ENCODE measurements at regions not wholly inside any gene's neighbourhood (a gene's known extent, or its start where the extent isn't known, plus 50 kb on each side); places are given as distances from the start of the nearest gene placed in this dataset.

GRCh38 chr17:413016-413350 is 60.4 kb upstream of the RPH3AL start:
- no peak for DNase-seq (ENCODE audit: low read depth)

- peak; percentile 43 for DNase-seq (ENCODE audit: low read depth)
Observed at GRCh38 chr17:412211-413015, 59.8 kb upstream of the RPH3AL start.

GRCh38 chr17:411421-412120 is 59.0 kb upstream of the RPH3AL start:
- DNase-seq (ENCODE audit: low read depth), result no peak

GRCh38 chr17:410543-411401 is 58.2 kb upstream of the RPH3AL start:
- no peak for DNase-seq (ENCODE audit: low read depth)

- DNase-seq (ENCODE audit: low read depth), result peak; percentile 99
Observed at GRCh38 chr17:409848-410542, 57.4 kb upstream of the RPH3AL start.

- no peak for DNase-seq (ENCODE audit: low read depth)
Observed at GRCh38 chr17:409308-409847, 56.8 kb upstream of the RPH3AL start.

- DNase-seq (ENCODE audit: low read depth), result no peak
Observed at GRCh38 chr17:404703-405102, 52.1 kb upstream of the RPH3AL start.
